GM12878 (cell line): ENCODE measurements at regions not wholly inside any gene's neighbourhood (a gene's known extent, or its start where the extent isn't known, plus 50 kb on each side); places are given as distances from the start of the nearest gene placed in this dataset.

Source experiments
- ATAC-seq: fragments of 200-7000 bp; cut with Tn5 transposase; 3 replicates; pipeline ENCODE4 v1.9.1; 2020; ENCODE audit warnings: mild to moderate bottlenecking, moderate library complexity
- BruUV-seq: library from RNA; stranded (reverse); fragments of 400-500 nt; replicated peaks from 2 replicates; lab custom pipeline; 2021; lab: Mats Ljungman, UMichigan
- CTCF ChIA-PET: fragments of 300-600 bp; sonication (Branson Sonifier 250); formaldehyde crosslinking; extraction: SDS; loops from one replicate; lab custom pipeline; 2021; ENCODE audit warnings: inconsistent platforms; lab: Yijun Ruan, JAX
- POLR2A ChIA-PET: fragments of 350-600 bp; formaldehyde crosslinking; extraction: SDS; loops from one replicate; lab custom pipeline; 2021; ENCODE audit warnings: inconsistent platforms; lab: Charles Lee
- RAD21 ChIA-PET: fragments of 300-600 bp; sonication (Branson Sonifier 250); formaldehyde crosslinking; loops from one replicate; lab custom pipeline; 2023; ENCODE audit warnings: antibody characterized with exemption; ENCODE audit not compliant: unreplicated experiment; lab: Charles Lee
- SMC1A ChIA-PET: fragments of 300-600 bp; sonication (Branson Sonifier 250); formaldehyde crosslinking; loops from one replicate; lab custom pipeline; 2023; ENCODE audit not compliant: unreplicated experiment, uncharacterized antibody; lab: Charles Lee
- DNase-seq: peaks from one replicate; pipeline ENCODE4 v3.0.0-alpha.2; 2011; ENCODE audit warnings: low read depth, low spot score
- FAIRE-seq: peaks from 3 replicates; lab custom pipeline; 2011; peaks lifted over from hg19 to GRCh38; lab: Jason Lieb, UNC
- H2AFZ ChIP-seq: 2 replicates; pipeline ENCODE4 v1.6.0; 2011; ENCODE audit warnings: low read depth, low read length, control low read depth; ENCODE audit not compliant: control insufficient read depth
- H3K27ac ChIP-seq: 2 replicates; pipeline ENCODE4 v1.5.1; 2011; ENCODE audit warnings: control low read depth; ENCODE audit not compliant: control insufficient read depth, insufficient read depth
- H3K27me3 ChIP-seq, 2 experiments: replicated peaks in 1 of 2; 2 replicates each; pipeline versions ENCODE4 v1.6.0 to v1.6.1; 2011; ENCODE audit warnings: low read length in 1 of 2; ENCODE audit not compliant: control insufficient read depth in 2 of 2, insufficient read depth in 2 of 2
- H3K36me3 ChIP-seq, 2 experiments: 2 replicates each; pipeline ENCODE4 v1.5.1; 2011; ENCODE audit warnings: low read length in 1 of 2; ENCODE audit not compliant: control insufficient read depth in 2 of 2, insufficient read depth in 2 of 2
- H3K4me1 ChIP-seq: 2 replicates; pipeline ENCODE4 v1.6.1; 2011; ENCODE audit warnings: mild to moderate bottlenecking, low read length, moderate library complexity, mixed read lengths; ENCODE audit not compliant: control insufficient read depth, insufficient read depth
- H3K4me2 ChIP-seq: 2 replicates; pipeline ENCODE4 v1.6.0; 2011; ENCODE audit warnings: control low read depth; ENCODE audit not compliant: control insufficient read depth, insufficient read depth
- H3K4me3 ChIP-seq: fragments of 200-600 bp; sonication (generic); 2 replicates; pipeline ENCODE4 v1.5.1; 2016
- H3K79me2 ChIP-seq: 2 replicates; pipeline ENCODE4 v1.6.0; 2011; ENCODE audit warnings: low read length; ENCODE audit not compliant: control insufficient read depth, insufficient read depth
- H3K9ac ChIP-seq: 2 replicates; pipeline ENCODE4 v1.8.0; 2011; ENCODE audit warnings: low read length, control low read depth, mixed read lengths; ENCODE audit not compliant: control insufficient read depth, insufficient read depth
- H3K9me3 ChIP-seq: replicated peaks from 3 replicates; pipeline ENCODE4 v1.5.1; 2011; ENCODE audit warnings: mild to moderate bottlenecking, low read length; ENCODE audit not compliant: control insufficient read depth, insufficient read depth
- H4K20me1 ChIP-seq: 2 replicates; pipeline ENCODE4 v1.6.0; 2011; ENCODE audit not compliant: control insufficient read depth, insufficient read depth
- STAT3 ChIP-seq: IDR thresholded peaks from 2 replicates; pipeline ENCODE4 v1.6.1; 2011; ENCODE audit warnings: low read depth, low read length, improper control_type of control experiment
- WGBS: methylation state at CpG from one replicate; pipeline ENCODE4 v1.1.6; 2016; ENCODE audit warnings: low lambda C conversion rate; ENCODE audit not compliant: insufficient replicate concordance, insufficient coverage; ENCODE audit errors: missing lambda C conversion rate; 5-methylcytosine and 5-hydroxymethylcytosine counted together
- in situ Hi-C: fragments of 300-500 bp; cut with MboI; formaldehyde crosslinking; loops from 9 replicates; pipeline ENCODE4 v1.14.3; 2018; ENCODE audit warnings: mixed read lengths
- intact Hi-C: fragments of 100-400 bp; cut with micrococcal nuclease; formaldehyde crosslinking; loops from one replicate; pipeline ENCODE4 v1.14.2; 2022; ENCODE audit not compliant: unreplicated experiment

DNA sequence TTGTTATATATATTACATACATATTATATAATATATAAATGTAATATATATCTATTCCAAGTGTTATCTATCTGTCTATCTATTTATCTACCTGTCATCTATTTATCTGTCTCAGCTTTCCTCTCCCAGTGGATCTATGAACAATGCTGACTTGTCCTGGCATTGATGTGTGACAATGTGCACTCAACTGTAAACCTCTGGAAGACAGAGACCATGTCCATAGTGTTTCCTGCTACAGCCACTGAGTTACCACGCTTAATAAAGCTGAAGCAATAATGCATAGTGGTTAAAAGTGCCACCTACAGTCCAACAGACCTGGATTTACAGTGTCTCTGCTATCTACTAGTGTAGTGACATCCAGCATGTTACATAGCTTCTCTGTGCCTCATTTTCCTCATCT, 57.2 kb upstream of the TMED7 start:
- H3K27ac ChIP-seq: no peak overlapping the region
- intact Hi-C loops (no loop called here), in situ Hi-C loops (no loop called here)
- 0% methylated on average over 1 of the region's 1 CpG for WGBS
- RAD21 ChIA-PET: no interaction called here
- no peak overlapping the region for H3K4me2 ChIP-seq
- POLR2A ChIA-PET: no interaction called here
- H3K9ac ChIP-seq: no peak overlapping the region
- no peak for DNase-seq
- H2AFZ ChIP-seq: no peak overlapping the region
- no peak overlapping the region for H3K4me3 ChIP-seq
- SMC1A ChIA-PET: interaction anchor here (1.0 kb wide), 1 partner anchor 41 kb away, joined by 3 read pairs; no protein-coding TSS in a partner anchor
- no TSS peak for BruUV-seq
- no peaks in the 10 kb centered on the region for H3K4me1 ChIP-seq
- H3K79me2 ChIP-seq: no peaks in the 10 kb centered on the region
- no peaks in the 10 kb centered on the region for H3K9me3 ChIP-seq
- no peaks in the 10 kb centered on the region for H3K36me3 ChIP-seq
- no peak for TF ChIP-seq STAT3
- CTCF ChIA-PET: no interaction called here
- no peak for FAIRE-seq
- H3K27me3 ChIP-seq: peaks cover 0 to 3% of the 10 kb centered on the region in 2 experiments; a peak in 1 of 4 replicates
- ATAC-seq: no peak
- no peaks in the 10 kb centered on the region for H4K20me1 ChIP-seq
